ENCODE measurements at regions not wholly inside any gene's neighbourhood (a gene's known extent, or its start where the extent isn't known, plus 50 kb on each side); places are given as distances from the start of the nearest gene placed in this dataset.

GRCh38 chrX:12007881-12008280 is 130.4 kb upstream of the FRMPD4 start:
- TF ChIP-seq ZBTB33 (IDR thresholded peaks at IDR 0.05), result no peak
- no peak for TF ChIP-seq RXRA (IDR thresholded peaks at IDR 0.05)
- no peak for TF ChIP-seq REST (IDR thresholded peaks at IDR 0.05)
- TF ChIP-seq CTCF (IDR thresholded peaks at IDR 0.05; ENCODE audit: low read depth, low read length, missing input control), result no peak
- no peak for TF ChIP-seq HNF4A (conservative IDR thresholded peaks at IDR 0.05)
- no peak for TF ChIP-seq MAX (IDR thresholded peaks at IDR 0.05)
- TF ChIP-seq TAF1 (conservative IDR thresholded peaks at IDR 0.05), result no peak
- TF ChIP-seq EGR1 (IDR thresholded peaks at IDR 0.05; ENCODE audit: low read depth in 2 of 2), result no peak
- no peak for TF ChIP-seq YY1 (IDR thresholded peaks at IDR 0.05)
- TF ChIP-seq GABPA (IDR thresholded peaks at IDR 0.05 in 1 of 2, conservative IDR thresholded peaks at IDR 0.05 in 1 of 2), result no peak
- TF ChIP-seq ATF3 (IDR thresholded peaks at IDR 0.05), result no peak
